ENCODE measurements at regions not wholly inside any gene's neighbourhood (a gene's known extent, or its start where the extent isn't known, plus 50 kb on each side); places are given as distances from the start of the nearest gene placed in this dataset.

DNA sequence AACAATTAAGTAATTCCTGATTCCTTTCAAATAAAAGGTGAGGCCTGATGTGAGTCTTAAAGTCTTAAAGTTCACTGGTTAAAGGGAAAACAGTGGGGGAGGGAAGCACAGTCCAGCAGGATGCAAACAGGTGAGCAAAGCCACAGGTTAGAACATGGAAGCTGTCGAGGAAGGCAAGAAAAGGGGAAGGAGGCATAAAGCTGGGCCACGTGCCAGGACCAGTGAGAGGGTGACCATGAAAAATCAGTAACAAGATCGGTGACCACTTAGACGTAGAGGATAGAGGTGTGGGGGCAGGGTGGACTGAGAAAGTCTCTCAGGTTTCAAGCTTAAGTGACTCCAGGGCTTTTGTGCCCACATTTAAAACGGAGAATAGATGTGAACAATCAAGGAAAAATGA is 231.3 kb downstream of the SETD4 start:
- CTCF ChIA-PET = interaction anchor here (3.5 kb wide), 1 partner anchor 11 kb away, joined by 18 read pairs; no protein-coding TSS in a partner anchor
- Histone ChIP-seq H3K9me3 (no peaks in the 10 kb centered on the region), H3K4me1 (ENCODE audit: control insufficient read depth in 1 of 2, insufficient read depth in 2 of 2, low read depth in 1 of 2, low read length in 1 of 2) (no peaks in the 10 kb centered on the region), H3K4me3 (ENCODE audit: low read depth in 2 of 2, low read length in 1 of 2) (no peak overlapping the region), H3K9ac (no peak overlapping the region), H3K27ac (ENCODE audit: low read depth in 2 of 2, low read length in 1 of 2) (no peak overlapping the region), H3K4me2 (no peak overlapping the region), H3K79me2 (ENCODE audit: insufficient read depth) (no peaks in the 10 kb centered on the region), H3K36me3 (replicated peaks in 1 of 2; ENCODE audit: control insufficient read depth in 1 of 2, insufficient read depth in 2 of 2, low read length in 1 of 2) (no peaks in the 10 kb centered on the region), H2AFZ (ENCODE audit: low read depth) (no peak overlapping the region), H4K20me1 (ENCODE audit: insufficient read depth) (no peaks in the 10 kb centered on the region), H3K9me2 (no peaks in the 10 kb centered on the region), H3K27me3 (ENCODE audit: insufficient read depth) (no peaks in the 10 kb centered on the region), H3F3A (replicated peaks; ENCODE audit: insufficient read depth) (peaks cover 6% of the 10 kb centered on the region)
- POLR2A ChIA-PET = no interaction called here
- TF ChIP-seq FOSL2 (IDR thresholded peaks at IDR 0.05; ENCODE audit: borderline replicate concordance, low read depth) (no peak), TCF12 (IDR thresholded peaks at IDR 0.05) (no peak), NRF1 (IDR thresholded peaks at IDR 0.05; ENCODE audit: low read depth, low read length) (no peak), GATA2 (CRISPR knock-in tag; IDR thresholded peaks at IDR 0.05) (no peak), MEF2A (IDR thresholded peaks at IDR 0.05; ENCODE audit: borderline replicate concordance, low read depth) (no peak), RXRA (IDR thresholded peaks at IDR 0.05; ENCODE audit: borderline replicate concordance, low read depth) (no peak), TEAD4 (IDR thresholded peaks at IDR 0.05; ENCODE audit: borderline replicate concordance, insufficient read depth) (no peak)
- TF ChIP-seq, protein P1, sequence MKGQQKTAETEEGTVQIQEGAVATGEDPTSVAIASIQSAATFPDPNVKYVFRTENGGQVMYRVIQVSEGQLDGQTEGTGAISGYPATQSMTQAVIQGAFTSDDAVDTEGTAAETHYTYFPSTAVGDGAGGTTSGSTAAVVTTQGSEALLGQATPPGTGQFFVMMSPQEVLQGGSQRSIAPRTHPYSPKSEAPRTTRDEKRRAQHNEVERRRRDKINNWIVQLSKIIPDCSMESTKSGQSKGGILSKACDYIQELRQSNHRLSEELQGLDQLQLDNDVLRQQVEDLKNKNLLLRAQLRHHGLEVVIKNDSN (IDR thresholded peaks at IDR 0.05; ENCODE audit: borderline replicate concordance, low read depth) = no peak
- TF ChIP-seq, protein P2, sequence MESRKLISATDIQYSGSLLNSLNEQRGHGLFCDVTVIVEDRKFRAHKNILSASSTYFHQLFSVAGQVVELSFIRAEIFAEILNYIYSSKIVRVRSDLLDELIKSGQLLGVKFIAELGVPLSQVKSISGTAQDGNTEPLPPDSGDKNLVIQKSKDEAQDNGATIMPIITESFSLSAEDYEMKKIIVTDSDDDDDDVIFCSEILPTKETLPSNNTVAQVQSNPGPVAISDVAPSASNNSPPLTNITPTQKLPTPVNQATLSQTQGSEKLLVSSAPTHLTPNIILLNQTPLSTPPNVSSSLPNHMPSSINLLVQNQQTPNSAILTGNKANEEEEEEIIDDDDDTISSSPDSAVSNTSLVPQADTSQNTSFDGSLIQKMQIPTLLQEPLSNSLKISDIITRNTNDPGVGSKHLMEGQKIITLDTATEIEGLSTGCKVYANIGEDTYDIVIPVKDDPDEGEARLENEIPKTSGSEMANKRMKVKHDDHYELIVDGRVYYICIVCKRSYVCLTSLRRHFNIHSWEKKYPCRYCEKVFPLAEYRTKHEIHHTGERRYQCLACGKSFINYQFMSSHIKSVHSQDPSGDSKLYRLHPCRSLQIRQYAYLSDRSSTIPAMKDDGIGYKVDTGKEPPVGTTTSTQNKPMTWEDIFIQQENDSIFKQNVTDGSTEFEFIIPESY (IDR thresholded peaks at IDR 0.05; ENCODE audit: borderline replicate concordance, low read depth) = no peak
- TF ChIP-seq, protein P3, sequence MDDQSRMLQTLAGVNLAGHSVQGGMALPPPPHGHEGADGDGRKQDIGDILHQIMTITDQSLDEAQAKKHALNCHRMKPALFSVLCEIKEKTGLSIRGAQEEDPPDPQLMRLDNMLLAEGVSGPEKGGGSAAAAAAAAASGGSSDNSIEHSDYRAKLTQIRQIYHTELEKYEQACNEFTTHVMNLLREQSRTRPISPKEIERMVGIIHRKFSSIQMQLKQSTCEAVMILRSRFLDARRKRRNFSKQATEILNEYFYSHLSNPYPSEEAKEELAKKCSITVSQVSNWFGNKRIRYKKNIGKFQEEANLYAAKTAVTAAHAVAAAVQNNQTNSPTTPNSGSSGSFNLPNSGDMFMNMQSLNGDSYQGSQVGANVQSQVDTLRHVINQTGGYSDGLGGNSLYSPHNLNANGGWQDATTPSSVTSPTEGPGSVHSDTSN (IDR thresholded peaks at IDR 0.05) = no peak
- DNase-seq = no peak
- WGBS (ENCODE audit: low lambda C conversion rate) = 10% methylated on average over 5 of the region's 5 CpGs

DNA sequence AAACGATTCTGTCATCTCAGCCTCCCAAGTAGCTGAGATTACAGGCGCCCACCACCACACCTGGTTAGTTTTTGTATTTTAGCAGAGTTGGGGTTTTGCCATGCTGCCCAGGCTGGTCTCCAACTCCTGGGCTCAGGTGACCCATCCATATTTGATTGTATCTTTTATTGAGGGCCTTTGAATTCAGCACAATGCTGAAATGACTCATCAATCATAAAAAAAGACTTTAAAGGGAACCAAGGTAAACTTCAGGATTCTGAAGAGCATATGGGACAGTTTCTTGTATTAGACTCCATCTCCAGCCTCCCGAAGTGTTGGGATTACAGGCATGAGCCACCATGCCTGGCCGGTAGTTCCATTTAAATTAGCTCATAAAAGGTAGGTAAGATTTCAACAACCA is 232.2 kb downstream of the SETD4 start:
- H3K4me1 ChIP-seq (ENCODE audit: control insufficient read depth in 1 of 2, insufficient read depth in 2 of 2, low read depth in 1 of 2, low read length in 1 of 2) = no peaks in the 10 kb centered on the region
- ChIA-PET POLR2A (no interaction called here), CTCF (interaction anchor here (3.5 kb wide), 1 partner anchor 12 kb away, joined by 18 read pairs; no protein-coding TSS in a partner anchor)
- H3K36me3 ChIP-seq (replicated peaks in 1 of 2; ENCODE audit: control insufficient read depth in 1 of 2, insufficient read depth in 2 of 2, low read length in 1 of 2) = no peaks in the 10 kb centered on the region
- H2AFZ ChIP-seq (ENCODE audit: low read depth) = no peak overlapping the region
- H3K4me3 ChIP-seq (ENCODE audit: low read depth in 2 of 2, low read length in 1 of 2) = no peak overlapping the region
- H3K27ac ChIP-seq (ENCODE audit: low read depth in 2 of 2, low read length in 1 of 2) = no peak overlapping the region
- H4K20me1 ChIP-seq (ENCODE audit: insufficient read depth) = no peaks in the 10 kb centered on the region
- no peaks in the 10 kb centered on the region for H3K9me2 ChIP-seq
- no peaks in the 10 kb centered on the region for H3K79me2 ChIP-seq (ENCODE audit: insufficient read depth)
- WGBS (ENCODE audit: low lambda C conversion rate) = 12% methylated on average over 4 of the region's 4 CpGs
- H3K9ac ChIP-seq = no peak overlapping the region
- H3K9me3 ChIP-seq = no peaks in the 10 kb centered on the region
- H3K27me3 ChIP-seq (ENCODE audit: insufficient read depth) = no peaks in the 10 kb centered on the region
- no peak overlapping the region for H3K4me2 ChIP-seq
- H3F3A ChIP-seq (replicated peaks; ENCODE audit: insufficient read depth) = peaks cover 6% of the 10 kb centered on the region
- no peak for DNase-seq
- no peak for TF ChIP-seq TCF12 (IDR thresholded peaks at IDR 0.05)
- TF ChIP-seq SMC3 (IDR thresholded peaks at IDR 0.05; ENCODE audit: low read depth, low read length) = no peak
- TF ChIP-seq, protein P4, sequence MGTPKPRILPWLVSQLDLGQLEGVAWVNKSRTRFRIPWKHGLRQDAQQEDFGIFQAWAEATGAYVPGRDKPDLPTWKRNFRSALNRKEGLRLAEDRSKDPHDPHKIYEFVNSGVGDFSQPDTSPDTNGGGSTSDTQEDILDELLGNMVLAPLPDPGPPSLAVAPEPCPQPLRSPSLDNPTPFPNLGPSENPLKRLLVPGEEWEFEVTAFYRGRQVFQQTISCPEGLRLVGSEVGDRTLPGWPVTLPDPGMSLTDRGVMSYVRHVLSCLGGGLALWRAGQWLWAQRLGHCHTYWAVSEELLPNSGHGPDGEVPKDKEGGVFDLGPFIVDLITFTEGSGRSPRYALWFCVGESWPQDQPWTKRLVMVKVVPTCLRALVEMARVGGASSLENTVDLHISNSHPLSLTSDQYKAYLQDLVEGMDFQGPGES (IDR thresholded peaks at IDR 0.05; ENCODE audit: low read depth, low read length) = no peak
- no peak for TF ChIP-seq ELF1 (IDR thresholded peaks at IDR 0.05)
- no peak for TF ChIP-seq MEF2A (IDR thresholded peaks at IDR 0.05; ENCODE audit: borderline replicate concordance, low read depth)
- no peak for TF ChIP-seq TEAD4 (IDR thresholded peaks at IDR 0.05; ENCODE audit: borderline replicate concordance, insufficient read depth)
- TF ChIP-seq, protein P5, sequence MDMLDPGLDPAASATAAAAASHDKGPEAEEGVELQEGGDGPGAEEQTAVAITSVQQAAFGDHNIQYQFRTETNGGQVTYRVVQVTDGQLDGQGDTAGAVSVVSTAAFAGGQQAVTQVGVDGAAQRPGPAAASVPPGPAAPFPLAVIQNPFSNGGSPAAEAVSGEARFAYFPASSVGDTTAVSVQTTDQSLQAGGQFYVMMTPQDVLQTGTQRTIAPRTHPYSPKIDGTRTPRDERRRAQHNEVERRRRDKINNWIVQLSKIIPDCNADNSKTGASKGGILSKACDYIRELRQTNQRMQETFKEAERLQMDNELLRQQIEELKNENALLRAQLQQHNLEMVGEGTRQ (IDR thresholded peaks at IDR 0.05; ENCODE audit: borderline replicate concordance, low read depth, low read length) = no peak
- TF ChIP-seq POLR2AphosphoS5 (IDR thresholded peaks at IDR 0.05; ENCODE audit: low read depth, low read length) = no peak
- TF ChIP-seq EP300 (IDR thresholded peaks at IDR 0.05; ENCODE audit: borderline replicate concordance in 1 of 2, low read depth in 1 of 2, low read length in 1 of 2) = no peak
- no peak for TF ChIP-seq NRF1 (IDR thresholded peaks at IDR 0.05; ENCODE audit: low read depth, low read length)
- TF ChIP-seq FOXJ3 (CRISPR knock-in tag; IDR thresholded peaks at IDR 0.05) = no peak
- TF ChIP-seq, protein P6, sequence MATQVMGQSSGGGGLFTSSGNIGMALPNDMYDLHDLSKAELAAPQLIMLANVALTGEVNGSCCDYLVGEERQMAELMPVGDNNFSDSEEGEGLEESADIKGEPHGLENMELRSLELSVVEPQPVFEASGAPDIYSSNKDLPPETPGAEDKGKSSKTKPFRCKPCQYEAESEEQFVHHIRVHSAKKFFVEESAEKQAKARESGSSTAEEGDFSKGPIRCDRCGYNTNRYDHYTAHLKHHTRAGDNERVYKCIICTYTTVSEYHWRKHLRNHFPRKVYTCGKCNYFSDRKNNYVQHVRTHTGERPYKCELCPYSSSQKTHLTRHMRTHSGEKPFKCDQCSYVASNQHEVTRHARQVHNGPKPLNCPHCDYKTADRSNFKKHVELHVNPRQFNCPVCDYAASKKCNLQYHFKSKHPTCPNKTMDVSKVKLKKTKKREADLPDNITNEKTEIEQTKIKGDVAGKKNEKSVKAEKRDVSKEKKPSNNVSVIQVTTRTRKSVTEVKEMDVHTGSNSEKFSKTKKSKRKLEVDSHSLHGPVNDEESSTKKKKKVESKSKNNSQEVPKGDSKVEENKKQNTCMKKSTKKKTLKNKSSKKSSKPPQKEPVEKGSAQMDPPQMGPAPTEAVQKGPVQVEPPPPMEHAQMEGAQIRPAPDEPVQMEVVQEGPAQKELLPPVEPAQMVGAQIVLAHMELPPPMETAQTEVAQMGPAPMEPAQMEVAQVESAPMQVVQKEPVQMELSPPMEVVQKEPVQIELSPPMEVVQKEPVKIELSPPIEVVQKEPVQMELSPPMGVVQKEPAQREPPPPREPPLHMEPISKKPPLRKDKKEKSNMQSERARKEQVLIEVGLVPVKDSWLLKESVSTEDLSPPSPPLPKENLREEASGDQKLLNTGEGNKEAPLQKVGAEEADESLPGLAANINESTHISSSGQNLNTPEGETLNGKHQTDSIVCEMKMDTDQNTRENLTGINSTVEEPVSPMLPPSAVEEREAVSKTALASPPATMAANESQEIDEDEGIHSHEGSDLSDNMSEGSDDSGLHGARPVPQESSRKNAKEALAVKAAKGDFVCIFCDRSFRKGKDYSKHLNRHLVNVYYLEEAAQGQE (IDR thresholded peaks at IDR 0.05; ENCODE audit: low read depth, low read length) = no peak

All from SK-N-SH (cell line).